ENCODE measurements at regions not wholly inside any gene's neighbourhood (a gene's known extent, or its start where the extent isn't known, plus 50 kb on each side); places are given as distances from the start of the nearest gene placed in this dataset.

GRCh38 chr16:73190256-73190655 lies 142.3 kb upstream of the ZFHX3 start (continued):
- TF ChIP-seq SIN3A (IDR thresholded peaks at IDR 0.05; ENCODE audit: borderline replicate concordance, insufficient read depth, low read depth, low read length), result no peak

- H3K9me3 ChIP-seq (ENCODE audit: control insufficient read depth, insufficient read depth, low read depth, low read length), result no peaks in the 10 kb centered on the region
- ChIA-PET CTCF (no interaction called here), POLR2A (no interaction called here)
Measured at GRCh38 chr16:73189136-73189535, 141.2 kb upstream of the ZFHX3 start.

More at GRCh38 chr16:73189136-73189535, 141.2 kb upstream of the ZFHX3 start:
- no peaks in the 10 kb centered on the region for H3K27me3 ChIP-seq (ENCODE audit: control insufficient read depth, insufficient read depth, low read length)
- ATAC-seq (no peak), DNase-seq (ENCODE audit: low read depth, low spot score) (no peak)
- H3K4me3 ChIP-seq (ENCODE audit: low read depth in 2 of 2, low read length in 2 of 2), result no peak overlapping the region
- TF ChIP-seq REST (IDR thresholded peaks at IDR 0.05; ENCODE audit: insufficient read depth in 1 of 2, low read depth in 2 of 2, low read length in 1 of 2) (no peak), CTCF (IDR thresholded peaks at IDR 0.05) (no peak), TCF7L2 (IDR thresholded peaks at IDR 0.05; ENCODE audit: low read depth, low read length) (no peak), SIN3A (IDR thresholded peaks at IDR 0.05; ENCODE audit: borderline replicate concordance, insufficient read depth, low read depth, low read length) (no peak), POLR2AphosphoS5 (IDR thresholded peaks at IDR 0.05; ENCODE audit: low read depth, low read length) (no peak)
- no peak overlapping the region for H3K27ac ChIP-seq (ENCODE audit: low read length)
- H3K36me3 ChIP-seq (ENCODE audit: control insufficient read depth, insufficient read depth, low read length), result no peaks in the 10 kb centered on the region
- no peaks in the 10 kb centered on the region for H3K4me1 ChIP-seq (ENCODE audit: control insufficient read depth, insufficient read depth, low read length)
- intact Hi-C loops (cut with micrococcal nuclease; ENCODE audit: unreplicated experiment), result no loop called here
- BruUV-seq (replicated peaks), result no TSS peak
- in situ Hi-C loops (cut with HindIII; ENCODE audit: low pct_unique_long_range_greater_than_20kb, low sequenced_read_pairs), result no loop called here

All from Panc1 (cell line).